Tongue (tissue), 1 donor: ENCODE measurements at regions not wholly inside any gene's neighbourhood (a gene's known extent, or its start where the extent isn't known, plus 50 kb on each side); places are given as distances from the start of the nearest gene placed in this dataset.
A peak's percentile ranks its signal among the peaks of the same experiment; 100 is the strongest.

Experiments
- DNase-seq: peaks from one replicate; pipeline ENCODE4 v3.0.0-alpha.2; 2015

- DNase-seq, result no peak
Measured at GRCh38 chr13:51518827-51519226, 65.4 kb upstream of the WDFY2 start.

GRCh38 chr13:51519771-51520216 lies 64.5 kb upstream of the WDFY2 start:
- peak; percentile 85 for DNase-seq

- DNase-seq, result no peak
Measured at GRCh38 chr13:51520524-51520923, 63.7 kb upstream of the WDFY2 start.

DNA sequence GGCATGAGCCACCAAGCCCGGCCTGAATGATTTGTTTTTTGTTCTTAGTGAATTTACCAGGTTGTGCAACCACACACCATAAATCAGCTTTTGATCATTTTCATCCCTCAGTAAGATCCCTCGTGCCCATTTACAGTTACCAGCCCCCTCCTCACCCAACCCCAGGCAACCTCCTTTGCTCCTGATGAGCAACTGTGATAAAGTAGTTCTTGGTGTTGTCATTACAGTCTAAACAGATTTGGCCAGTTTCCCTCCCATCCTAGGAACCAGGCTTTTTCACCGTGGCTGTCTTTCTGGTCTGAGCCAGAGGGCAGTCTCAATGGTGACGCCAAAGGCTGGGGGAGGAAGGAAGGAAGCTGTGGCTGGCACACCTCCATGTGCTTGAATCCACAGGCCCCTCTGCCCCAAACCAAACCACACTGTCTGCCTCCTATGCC lies 61.2 kb upstream of the WDFY2 start:
- no peak for DNase-seq

DNA sequence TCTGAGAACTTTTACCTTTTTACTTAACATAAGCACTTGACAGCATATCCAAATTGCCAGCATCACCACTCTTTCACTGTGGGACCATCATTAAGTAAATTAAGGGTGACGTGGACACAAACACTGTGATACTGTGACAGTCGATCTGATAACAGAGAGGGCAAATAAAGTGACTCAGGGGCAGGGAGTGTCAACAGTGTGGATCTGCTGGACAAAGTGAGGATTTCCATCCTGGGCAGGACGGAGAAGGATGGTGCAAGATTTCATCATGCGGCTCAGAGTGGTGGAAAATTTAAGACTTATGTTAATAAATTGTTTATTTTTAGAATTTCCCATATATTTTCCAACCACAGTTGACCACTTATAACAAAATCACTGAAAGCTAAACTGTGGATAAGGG lies 60.0 kb upstream of the WDFY2 start:
- no peak for DNase-seq

DNA sequence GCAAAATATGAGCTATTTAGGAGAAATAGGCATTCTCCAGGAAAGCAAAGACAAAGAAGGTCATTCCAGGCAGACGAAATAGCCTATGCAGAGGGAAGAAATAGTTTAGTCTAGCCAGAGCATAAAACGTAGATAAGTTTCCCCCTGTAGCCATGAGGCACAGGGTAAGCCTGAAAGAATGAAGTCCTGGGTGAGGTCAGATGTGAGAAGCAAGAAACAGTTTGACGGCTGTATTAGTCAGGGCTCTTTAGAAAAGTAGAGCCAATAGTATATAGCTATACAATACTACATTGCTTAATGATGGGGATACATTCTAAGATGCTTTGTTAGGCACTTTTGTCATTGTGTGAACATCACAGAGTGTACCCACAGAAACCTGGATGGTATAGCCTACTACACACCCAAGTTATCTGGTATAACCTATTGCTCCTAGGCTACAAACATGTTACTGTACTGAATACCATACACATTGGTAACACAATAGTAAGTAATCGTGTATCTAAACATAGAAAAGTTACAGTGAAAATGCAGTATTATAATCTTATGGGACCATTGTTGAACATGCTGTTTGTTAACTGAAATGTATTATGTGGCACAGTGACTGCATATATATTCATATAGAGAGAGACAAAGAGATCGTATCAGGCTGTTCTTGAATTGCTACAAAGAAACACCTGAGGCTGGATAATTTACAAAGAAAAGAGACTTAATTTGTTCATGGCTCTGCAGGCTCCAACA lies 59.3 kb upstream of the WDFY2 start:
- no peak for DNase-seq

GRCh38 chr13:51525567-51526167 lies 58.6 kb upstream of the WDFY2 start:
- DNase-seq, result no peak

GRCh38 chr13:51526202-51526601 lies 58.1 kb upstream of the WDFY2 start:
- DNase-seq, result no peak

DNA sequence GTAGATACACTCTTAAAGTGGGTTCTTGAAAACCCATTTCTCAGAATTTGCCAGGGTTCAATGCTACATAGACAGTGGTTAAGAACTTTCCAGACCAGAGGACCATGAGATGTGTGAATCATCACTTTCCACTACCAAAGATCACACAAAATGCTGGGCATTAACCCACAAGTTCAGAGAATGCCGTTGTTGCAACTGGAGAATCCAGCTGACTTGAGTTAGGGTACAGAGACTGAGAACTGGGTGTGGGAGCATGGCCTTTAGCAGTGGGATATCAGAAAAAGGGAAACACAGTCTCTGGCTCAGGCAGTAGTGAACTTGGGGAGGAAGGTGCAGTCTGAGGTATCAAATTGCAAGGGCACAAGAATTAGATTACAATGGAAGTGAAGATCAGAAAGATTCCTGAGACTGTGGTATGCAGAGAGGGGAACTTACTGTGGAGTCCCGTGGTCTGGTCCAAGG lies 51.5 kb upstream of the WDFY2 start:
- no peak for DNase-seq

GRCh38 chr13:51534041-51534817 lies 50.0 kb upstream of the WDFY2 start:
- DNase-seq, result peak; percentile 95
